ENCODE measurements at regions not wholly inside any gene's neighbourhood (a gene's known extent, or its start where the extent isn't known, plus 50 kb on each side); places are given as distances from the start of the nearest gene placed in this dataset.

DNA sequence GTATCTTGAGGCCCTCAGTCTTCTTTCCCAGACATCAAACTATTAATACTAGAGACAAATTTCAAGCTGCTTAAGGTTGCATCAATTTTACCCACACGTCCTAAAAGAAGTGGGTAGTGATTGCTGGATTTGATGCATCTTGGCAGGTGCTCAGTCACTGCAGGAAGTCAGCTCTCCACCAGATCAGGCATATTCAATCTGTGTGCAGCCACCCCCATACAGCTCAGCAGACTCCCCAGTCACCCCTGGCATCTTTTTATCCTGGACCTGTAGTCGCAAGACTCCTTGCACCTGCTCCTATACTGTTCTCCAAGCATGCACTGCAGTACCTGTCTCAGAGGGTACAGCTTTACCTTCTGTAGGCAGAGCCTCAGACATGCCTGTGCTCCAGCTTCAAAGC, 343.1 kb upstream of the ISX start:
- Histone ChIP-seq H3K27ac (ENCODE audit: poor library complexity, severe bottlenecking) (no peak overlapping the region), H3K4me3 (ENCODE audit: severe bottlenecking) (no peak overlapping the region), H3K36me3 (ENCODE audit: low read depth) (no peaks in the 10 kb centered on the region), H3K4me1 (ENCODE audit: insufficient read depth, poor library complexity, severe bottlenecking) (no peaks in the 10 kb centered on the region), H3K9me3 (ENCODE audit: severe bottlenecking) (peaks cover 4% of the 10 kb centered on the region), H3K27me3 (ENCODE audit: insufficient read depth, poor library complexity, severe bottlenecking) (no peaks in the 10 kb centered on the region)
- TF ChIP-seq, protein P1, sequence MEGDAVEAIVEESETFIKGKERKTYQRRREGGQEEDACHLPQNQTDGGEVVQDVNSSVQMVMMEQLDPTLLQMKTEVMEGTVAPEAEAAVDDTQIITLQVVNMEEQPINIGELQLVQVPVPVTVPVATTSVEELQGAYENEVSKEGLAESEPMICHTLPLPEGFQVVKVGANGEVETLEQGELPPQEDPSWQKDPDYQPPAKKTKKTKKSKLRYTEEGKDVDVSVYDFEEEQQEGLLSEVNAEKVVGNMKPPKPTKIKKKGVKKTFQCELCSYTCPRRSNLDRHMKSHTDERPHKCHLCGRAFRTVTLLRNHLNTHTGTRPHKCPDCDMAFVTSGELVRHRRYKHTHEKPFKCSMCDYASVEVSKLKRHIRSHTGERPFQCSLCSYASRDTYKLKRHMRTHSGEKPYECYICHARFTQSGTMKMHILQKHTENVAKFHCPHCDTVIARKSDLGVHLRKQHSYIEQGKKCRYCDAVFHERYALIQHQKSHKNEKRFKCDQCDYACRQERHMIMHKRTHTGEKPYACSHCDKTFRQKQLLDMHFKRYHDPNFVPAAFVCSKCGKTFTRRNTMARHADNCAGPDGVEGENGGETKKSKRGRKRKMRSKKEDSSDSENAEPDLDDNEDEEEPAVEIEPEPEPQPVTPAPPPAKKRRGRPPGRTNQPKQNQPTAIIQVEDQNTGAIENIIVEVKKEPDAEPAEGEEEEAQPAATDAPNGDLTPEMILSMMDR (IDR thresholded peaks at IDR 0.05; ENCODE audit: poor library complexity, severe bottlenecking) = no peak
- no peak for DNase-seq (ENCODE audit: low spot score)
- no peak for ATAC-seq (ENCODE audit: low read depth)

DNA sequence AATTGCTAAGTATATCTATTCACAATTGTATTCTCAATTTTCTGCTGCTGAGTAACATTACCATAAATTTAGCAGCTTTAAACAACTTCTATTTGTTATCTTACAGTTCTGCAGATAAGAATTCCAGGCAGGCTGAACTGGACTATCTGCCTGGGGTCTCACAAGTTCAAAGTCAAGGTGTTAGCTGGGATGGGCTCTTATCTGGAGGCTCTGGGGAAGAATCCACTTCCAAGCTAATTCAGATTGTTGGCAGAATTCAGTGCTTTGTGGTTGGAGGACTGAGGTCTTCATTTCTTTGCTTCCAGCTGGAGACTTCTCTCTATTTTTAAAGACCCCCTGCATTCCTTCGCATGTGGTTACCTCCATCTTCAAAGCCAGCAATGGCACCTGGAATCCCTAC, 329.9 kb upstream of the ISX start:
- Histone ChIP-seq H3K36me3 (ENCODE audit: low read depth) (no peaks in the 10 kb centered on the region), H3K27ac (ENCODE audit: poor library complexity, severe bottlenecking) (no peak overlapping the region), H3K9me3 (ENCODE audit: severe bottlenecking) (no peaks in the 10 kb centered on the region), H3K4me3 (ENCODE audit: severe bottlenecking) (no peak overlapping the region), H3K27me3 (ENCODE audit: insufficient read depth, poor library complexity, severe bottlenecking) (no peaks in the 10 kb centered on the region), H3K4me1 (ENCODE audit: insufficient read depth, poor library complexity, severe bottlenecking) (no peaks in the 10 kb centered on the region)
- no peak for DNase-seq (ENCODE audit: low spot score)
- ATAC-seq (ENCODE audit: low read depth) = no peak
- TF ChIP-seq, protein P1 (IDR thresholded peaks at IDR 0.05; ENCODE audit: poor library complexity, severe bottlenecking) = no peak

DNA sequence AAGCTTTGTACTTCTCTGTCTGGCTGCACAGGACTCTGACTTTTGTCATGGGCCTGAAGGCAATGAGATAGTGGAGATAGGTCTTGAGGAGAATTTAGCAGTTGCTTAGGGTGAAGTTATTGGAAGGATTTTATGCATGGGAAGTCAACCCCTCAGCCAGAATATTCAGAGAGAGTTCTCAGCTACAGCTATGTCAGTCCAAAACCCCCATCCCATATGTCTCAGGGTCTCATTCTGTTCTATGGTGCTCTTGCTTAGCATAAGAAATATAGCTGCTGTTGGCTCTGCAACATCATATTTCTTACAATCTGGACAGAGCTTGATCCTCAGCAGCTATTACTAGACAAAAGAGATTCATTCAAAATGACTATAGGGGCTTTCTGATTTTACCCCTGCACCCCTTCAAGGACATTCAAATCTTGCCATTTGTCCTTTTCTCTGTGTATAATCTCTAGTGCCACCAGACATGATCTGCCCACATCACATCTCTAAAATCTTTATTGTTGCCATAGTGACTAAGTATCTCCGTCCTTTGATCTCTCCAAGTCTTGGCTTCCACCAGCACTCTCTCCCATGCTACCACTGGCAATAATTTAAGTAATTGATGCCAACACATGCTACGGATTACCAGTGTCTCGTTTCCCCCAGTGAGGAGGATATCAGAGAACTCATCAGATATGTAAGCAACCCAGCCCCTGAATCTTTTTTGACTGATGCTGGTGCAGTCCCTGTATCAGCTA, 327.1 kb upstream of the ISX start:
- H3K36me3 ChIP-seq (ENCODE audit: low read depth) = no peaks in the 10 kb centered on the region
- no peak overlapping the region for H3K4me3 ChIP-seq (ENCODE audit: severe bottlenecking)
- DNase-seq (ENCODE audit: low spot score) (no peak), ATAC-seq (ENCODE audit: low read depth) (no peak)
- H3K27me3 ChIP-seq (ENCODE audit: insufficient read depth, poor library complexity, severe bottlenecking) = no peaks in the 10 kb centered on the region
- TF ChIP-seq, protein P1 (IDR thresholded peaks at IDR 0.05; ENCODE audit: poor library complexity, severe bottlenecking) = no peak
- no peak overlapping the region for H3K27ac ChIP-seq (ENCODE audit: poor library complexity, severe bottlenecking)
- no peaks in the 10 kb centered on the region for H3K9me3 ChIP-seq (ENCODE audit: severe bottlenecking)
- H3K4me1 ChIP-seq (ENCODE audit: insufficient read depth, poor library complexity, severe bottlenecking) = no peaks in the 10 kb centered on the region

DNA sequence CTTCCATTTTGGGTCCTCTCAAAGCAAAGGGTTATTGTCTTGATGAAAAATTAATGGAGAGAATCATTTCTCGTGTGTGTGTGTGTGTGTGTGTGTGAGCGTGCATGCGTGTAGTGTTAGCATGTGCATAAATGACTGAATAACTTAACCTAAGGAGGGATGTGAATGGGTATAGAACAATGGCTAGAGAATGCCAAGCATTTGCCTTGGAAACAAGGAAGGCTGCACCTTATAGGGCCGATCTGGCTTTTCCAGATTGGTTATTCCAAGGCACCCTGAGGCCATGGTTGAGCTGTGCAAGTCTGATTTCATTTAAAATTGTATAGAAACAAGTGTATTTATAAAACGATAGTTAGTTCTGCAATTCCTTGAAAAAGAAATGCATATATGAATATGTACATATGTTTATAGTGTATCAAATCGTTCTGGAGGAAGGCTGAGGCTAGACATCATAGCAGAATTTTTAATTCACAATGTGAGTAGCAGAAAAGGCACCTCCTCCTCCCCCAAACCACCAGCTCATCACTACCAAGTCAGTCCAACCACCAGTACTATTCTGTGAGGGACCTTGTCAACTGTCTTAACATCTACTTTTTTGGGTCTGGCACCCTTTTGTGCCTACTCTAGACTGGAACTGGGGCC, 322.7 kb upstream of the ISX start:
- no peak overlapping the region for H3K27ac ChIP-seq (ENCODE audit: poor library complexity, severe bottlenecking)
- no peaks in the 10 kb centered on the region for H3K36me3 ChIP-seq (ENCODE audit: low read depth)
- H3K4me1 ChIP-seq (ENCODE audit: insufficient read depth, poor library complexity, severe bottlenecking) = no peaks in the 10 kb centered on the region
- H3K27me3 ChIP-seq (ENCODE audit: insufficient read depth, poor library complexity, severe bottlenecking) = no peaks in the 10 kb centered on the region
- ATAC-seq (ENCODE audit: low read depth) = no peak
- TF ChIP-seq, protein P1 (IDR thresholded peaks at IDR 0.05; ENCODE audit: poor library complexity, severe bottlenecking) = no peak
- DNase-seq (ENCODE audit: low spot score) = no peak
- no peaks in the 10 kb centered on the region for H3K9me3 ChIP-seq (ENCODE audit: severe bottlenecking)
- H3K4me3 ChIP-seq (ENCODE audit: severe bottlenecking) = no peak overlapping the region
